ENCODE measurements at regions not wholly inside any gene's neighbourhood (a gene's known extent, or its start where the extent isn't known, plus 50 kb on each side); places are given as distances from the start of the nearest gene placed in this dataset.

- DNase-seq (ENCODE audit: low spot score): no peak
- POLR2A ChIA-PET (ENCODE audit: low non-redundant PET): no interaction called here
- Histone ChIP-seq H3K27ac (ENCODE audit: low read depth, low read length, poor library complexity, severe bottlenecking) (no peak overlapping the region), H3K27me3 (replicated peaks; ENCODE audit: insufficient read depth, low read depth, low read length, poor library complexity) (no peaks in the 10 kb centered on the region), H3K9me3 (ENCODE audit: low read depth, low read length, poor library complexity, severe bottlenecking) (no peaks in the 10 kb centered on the region), H3K36me3 (ENCODE audit: insufficient read depth, low read length, poor library complexity, severe bottlenecking) (no peaks in the 10 kb centered on the region), H3K4me3 (ENCODE audit: low read depth, low read length, poor library complexity, severe bottlenecking) (no peak overlapping the region), H3K4me1 (ENCODE audit: insufficient read depth, low read length, poor library complexity, severe bottlenecking) (no peaks in the 10 kb centered on the region)
- intact Hi-C loops (cut with micrococcal nuclease; ENCODE audit: unreplicated experiment): no loop called here
- no TSS peak for BruUV-seq (replicated peaks)
- TF ChIP-seq EZH2 (IDR thresholded peaks at IDR 0.05; ENCODE audit: borderline replicate concordance, low read depth, low read length, poor library complexity, severe bottlenecking): no peak
- no peak for TF ChIP-seq CTCF (conservative IDR thresholded peaks at IDR 0.05; ENCODE audit: low read depth, low read length)
- CTCF ChIA-PET: no interaction called here
Measured at GRCh38 chr5:122599000-122599399, 175.9 kb upstream of the SNX2 start.

- no peaks in the 10 kb centered on the region for H3K9me3 ChIP-seq (ENCODE audit: low read depth, low read length, poor library complexity, severe bottlenecking)
- intact Hi-C loops (cut with micrococcal nuclease; ENCODE audit: unreplicated experiment): no loop called here
- CTCF ChIA-PET: no interaction called here
- no peaks in the 10 kb centered on the region for H3K4me1 ChIP-seq (ENCODE audit: insufficient read depth, low read length, poor library complexity, severe bottlenecking)
- POLR2A ChIA-PET (ENCODE audit: low non-redundant PET): no interaction called here
- H3K36me3 ChIP-seq (ENCODE audit: insufficient read depth, low read length, poor library complexity, severe bottlenecking): no peaks in the 10 kb centered on the region
- no peak for DNase-seq (ENCODE audit: low spot score)
- H3K4me3 ChIP-seq (ENCODE audit: low read depth, low read length, poor library complexity, severe bottlenecking): no peak overlapping the region
- no peak overlapping the region for H3K27ac ChIP-seq (ENCODE audit: low read depth, low read length, poor library complexity, severe bottlenecking)
- TF ChIP-seq EZH2 (IDR thresholded peaks at IDR 0.05; ENCODE audit: borderline replicate concordance, low read depth, low read length, poor library complexity, severe bottlenecking): no peak
- no peak for TF ChIP-seq CTCF (conservative IDR thresholded peaks at IDR 0.05; ENCODE audit: low read depth, low read length)
- no TSS peak for BruUV-seq (replicated peaks)
- no peaks in the 10 kb centered on the region for H3K27me3 ChIP-seq (replicated peaks; ENCODE audit: insufficient read depth, low read depth, low read length, poor library complexity)
Measured at GRCh38 chr5:122600924-122601323, 174.0 kb upstream of the SNX2 start.

- no peak overlapping the region for H3K27ac ChIP-seq (ENCODE audit: low read depth, low read length, poor library complexity, severe bottlenecking)
- ChIA-PET POLR2A (ENCODE audit: low non-redundant PET) (no interaction called here), CTCF (no interaction called here)
- no peak overlapping the region for H3K4me3 ChIP-seq (ENCODE audit: low read depth, low read length, poor library complexity, severe bottlenecking)
- H3K27me3 ChIP-seq (replicated peaks; ENCODE audit: insufficient read depth, low read depth, low read length, poor library complexity): no peaks in the 10 kb centered on the region
- no peaks in the 10 kb centered on the region for H3K36me3 ChIP-seq (ENCODE audit: insufficient read depth, low read length, poor library complexity, severe bottlenecking)
- no peaks in the 10 kb centered on the region for H3K4me1 ChIP-seq (ENCODE audit: insufficient read depth, low read length, poor library complexity, severe bottlenecking)
- intact Hi-C loops (cut with micrococcal nuclease; ENCODE audit: unreplicated experiment): no loop called here
- no peaks in the 10 kb centered on the region for H3K9me3 ChIP-seq (ENCODE audit: low read depth, low read length, poor library complexity, severe bottlenecking)
- no peak for TF ChIP-seq EZH2 (IDR thresholded peaks at IDR 0.05; ENCODE audit: borderline replicate concordance, low read depth, low read length, poor library complexity, severe bottlenecking)
- TF ChIP-seq CTCF (conservative IDR thresholded peaks at IDR 0.05; ENCODE audit: low read depth, low read length): no peak
- BruUV-seq (replicated peaks): no TSS peak
- no peak for DNase-seq (ENCODE audit: low spot score)
Measured at GRCh38 chr5:122602700-122603099, 172.2 kb upstream of the SNX2 start.
